Kidney epithelial cell (primary cell): ENCODE measurements at regions not wholly inside any gene's neighbourhood (a gene's known extent, or its start where the extent isn't known, plus 50 kb on each side); places are given as distances from the start of the nearest gene placed in this dataset.

Experiments used
- DNase-seq: peaks from one replicate; pipeline ENCODE4 v3.0.0-alpha.2; 2010; ENCODE audit warnings: low read depth
- H3K27me3 ChIP-seq: 2 replicates; pipeline ENCODE4 v1.6.0; 2011; ENCODE audit warnings: low read length; ENCODE audit not compliant: control insufficient read depth, insufficient read depth
- H3K36me3 ChIP-seq: 2 replicates; pipeline ENCODE4 v1.5.1; 2011; ENCODE audit warnings: low read length; ENCODE audit not compliant: control insufficient read depth, insufficient read depth
- H3K4me3 ChIP-seq: 2 replicates; pipeline ENCODE4 v1.5.1; 2011; ENCODE audit warnings: low read depth, mild to moderate bottlenecking, control low read depth, low read length
- CTCF ChIP-seq: IDR thresholded peaks from 2 replicates; pipeline ENCODE4 v1.5.1; 2011; ENCODE audit warnings: mild to moderate bottlenecking, moderate library complexity, low read length, control low read depth, inconsistent platforms; ENCODE audit not compliant: insufficient read depth, poor library complexity, severe bottlenecking

GRCh38 chr16:86962913-86963312, 354.3 kb downstream of the C16orf95 start:
- no peak for DNase-seq
- peaks cover 38% of the 10 kb centered on the region for H3K27me3 ChIP-seq
- no peak overlapping the region for H3K4me3 ChIP-seq
- TF ChIP-seq CTCF, result no peak
- no peaks in the 10 kb centered on the region for H3K36me3 ChIP-seq

- Histone ChIP-seq H3K4me3 (no peak overlapping the region), H3K27me3 (peaks cover 35% of the 10 kb centered on the region), H3K36me3 (no peaks in the 10 kb centered on the region)
- no peak for DNase-seq
- no peak for TF ChIP-seq CTCF
Observed at GRCh38 chr16:86963600-86964575, 353.3 kb downstream of the C16orf95 start.

- Histone ChIP-seq H3K36me3 (no peaks in the 10 kb centered on the region), H3K27me3 (peaks cover 27% of the 10 kb centered on the region), H3K4me3 (no peak overlapping the region)
- no peak for DNase-seq
- TF ChIP-seq CTCF, result no peak
Observed at GRCh38 chr16:86964796-86965241, 352.4 kb downstream of the C16orf95 start.

GRCh38 chr16:86965331-86965730, 351.9 kb downstream of the C16orf95 start:
- DNase-seq, result no peak
- Histone ChIP-seq H3K36me3 (no peaks in the 10 kb centered on the region), H3K27me3 (peaks cover 24% of the 10 kb centered on the region), H3K4me3 (no peak overlapping the region)
- TF ChIP-seq CTCF, result no peak

- TF ChIP-seq CTCF, result no peak
- H3K27me3 ChIP-seq, result peaks cover 17% of the 10 kb centered on the region
- H3K36me3 ChIP-seq, result no peaks in the 10 kb centered on the region
- DNase-seq, result no peak
- H3K4me3 ChIP-seq, result no peak overlapping the region
Observed at GRCh38 chr16:86965840-86966550, 351.2 kb downstream of the C16orf95 start.
